ENCODE measurements at regions not wholly inside any gene's neighbourhood (a gene's known extent, or its start where the extent isn't known, plus 50 kb on each side); places are given as distances from the start of the nearest gene placed in this dataset.

GRCh38 chr5:74916831-74917710 lies 50.9 kb upstream of the FAM169A start:
- peak; percentile 52 for DNase-seq (ENCODE audit: low read depth)
